ENCODE measurements at regions not wholly inside any gene's neighbourhood (a gene's known extent, or its start where the extent isn't known, plus 50 kb on each side); places are given as distances from the start of the nearest gene placed in this dataset.

DNA sequence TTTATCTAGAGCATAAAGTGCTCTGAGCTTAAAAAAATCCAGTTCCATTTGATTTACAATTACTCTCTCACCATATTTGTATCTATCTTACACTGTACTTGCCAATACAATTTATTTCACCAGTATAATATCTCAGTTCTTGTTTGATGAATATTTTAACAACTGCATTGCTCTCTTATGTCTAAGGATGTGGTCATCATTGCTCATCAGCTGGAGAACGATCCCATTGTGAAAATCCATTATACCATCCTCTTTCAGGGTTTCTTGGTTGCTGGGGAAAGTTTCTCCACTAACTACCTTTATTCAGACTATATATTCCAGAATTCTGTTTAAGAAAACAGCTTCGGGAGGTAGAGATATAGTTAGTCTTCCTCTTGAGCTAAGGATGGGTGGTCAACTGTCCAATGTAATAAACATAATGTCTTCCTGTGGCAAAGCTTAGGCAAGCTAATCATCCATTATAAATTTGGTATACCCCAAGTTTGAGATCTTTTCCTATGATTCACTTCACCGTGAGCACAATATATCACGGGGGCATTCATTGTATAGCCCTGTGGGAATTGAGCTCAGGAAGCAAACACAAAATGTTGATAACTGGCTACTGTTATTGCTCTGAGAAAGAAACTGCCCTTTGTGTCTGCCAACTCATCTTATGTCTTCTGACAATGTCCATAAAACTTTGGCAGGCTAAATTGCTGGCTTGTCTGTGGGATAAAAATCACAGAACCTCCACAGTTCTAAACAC lies 2361.9 kb downstream of the ARAP2 start:
- peak overlapping the region; percentile 53 for H2BK120ac ChIP-seq (replicated peaks; ENCODE audit: low read depth, low read length)
- H2BK5ac ChIP-seq (ENCODE audit: low read depth, low read length) = no peak overlapping the region
- H3K9me3 ChIP-seq (ENCODE audit: insufficient read depth in 2 of 2, low read depth in 1 of 2, low read length in 1 of 2) = no peaks in the 10 kb centered on the region
- no peaks in the 10 kb centered on the region for H3K79me2 ChIP-seq (ENCODE audit: control insufficient read depth in 1 of 2, insufficient read depth in 2 of 2, low read length in 2 of 2)
- no peak overlapping the region for H2AFZ ChIP-seq (ENCODE audit: low read length)
- no peak overlapping the region for H2BK15ac ChIP-seq (ENCODE audit: low read length)
- no peaks in the 10 kb centered on the region for H3K36me3 ChIP-seq (ENCODE audit: control insufficient read depth in 2 of 4, insufficient read depth in 4 of 4, low read length in 3 of 4)
- no peak overlapping the region for H3K4ac ChIP-seq (replicated peaks; ENCODE audit: insufficient read length, low read depth, low read length)
- DNase-seq (ENCODE audit: low read depth in 1 of 2, low spot score in 2 of 2) (no peak), FAIRE-seq (no peak)
- no peak overlapping the region for H2BK12ac ChIP-seq (ENCODE audit: low read depth, low read length)
- no peak overlapping the region for H3K27ac ChIP-seq (ENCODE audit: low read depth, low read length)
- H2AK5ac ChIP-seq (ENCODE audit: low read depth, low read length) = no peak overlapping the region
- no peak overlapping the region for H4K91ac ChIP-seq (replicated peaks; ENCODE audit: insufficient read length, low read length)
- no peak overlapping the region for H3K4me3 ChIP-seq (ENCODE audit: extremely low read depth in 1 of 4, insufficient read depth in 2 of 4, low read depth in 3 of 4, low read length in 4 of 4)
- H3K4me1 ChIP-seq (replicated peaks in 1 of 4; ENCODE audit: control insufficient read depth in 3 of 4, insufficient read depth in 4 of 4, low read length in 3 of 4) = no peaks in the 10 kb centered on the region; a peak in 1 of 7 replicates
- no peak overlapping the region for H3K23ac ChIP-seq (ENCODE audit: insufficient read length)
- H2BK20ac ChIP-seq (ENCODE audit: low read length) = no peak overlapping the region
- H3K14ac ChIP-seq (ENCODE audit: insufficient read length) = no peak overlapping the region
- POLR2A ChIA-PET (ENCODE audit: partially characterized antibody) = no interaction called here
- H3K79me1 ChIP-seq (ENCODE audit: low read depth, low read length) = no peaks in the 10 kb centered on the region
- no peaks in the 10 kb centered on the region for H3K23me2 ChIP-seq (ENCODE audit: low read depth, low read length)
- H3K27me3 ChIP-seq (replicated peaks in 1 of 4; ENCODE audit: control insufficient read depth in 3 of 4, extremely low read depth in 1 of 4, insufficient read depth in 3 of 4, low read length in 3 of 4) = no peaks in the 10 kb centered on the region
- H3K56ac ChIP-seq (replicated peaks; ENCODE audit: insufficient read length, low read depth, low read length) = no peak overlapping the region
- H3K4me2 ChIP-seq (ENCODE audit: insufficient read depth in 1 of 2, low read depth in 2 of 2, low read length in 2 of 2) = no peak overlapping the region
- no peaks in the 10 kb centered on the region for H4K20me1 ChIP-seq (replicated peaks in 1 of 2; ENCODE audit: control insufficient read depth in 1 of 2, insufficient read depth in 2 of 2, low read length in 2 of 2)
- no peak overlapping the region for H4K8ac ChIP-seq (ENCODE audit: extremely low read depth, insufficient read depth, low read length)
- CTCF ChIA-PET (ENCODE audit: partially characterized antibody) = no interaction called here
- no peak overlapping the region for H3K18ac ChIP-seq (ENCODE audit: extremely low read depth, low read length)
- WGBS, 2 experiments (ENCODE audit: extremely low coverage in 1 of 2, insufficient coverage in 1 of 2, insufficient read length in 1 of 2, insufficient replicate concordance in 2 of 2, low coverage in 1 of 2, low lambda C conversion rate in 2 of 2, missing lambda C conversion rate in 1 of 2) = 99% methylated on average over 4 of the region's 4 CpGs; no CpG with 5 or more reads in 1 of the 2 experiments
- H3K9ac ChIP-seq (replicated peaks in 1 of 4; ENCODE audit: extremely low read depth in 1 of 4, low read depth in 3 of 4, low read length in 3 of 4) = no peak overlapping the region
- no peak overlapping the region for H4K5ac ChIP-seq (ENCODE audit: insufficient read length, low read depth, low read length)
- TF ChIP-seq PHF8 (conservative IDR thresholded peaks at IDR 0.05; ENCODE audit: low read depth, low read length) (no peak), SP1 (IDR thresholded peaks at IDR 0.05; ENCODE audit: low read depth, low read length) (no peak)
